Panc1 (cell line): ENCODE measurements at regions not wholly inside any gene's neighbourhood (a gene's known extent, or its start where the extent isn't known, plus 50 kb on each side); places are given as distances from the start of the nearest gene placed in this dataset.

ENCODE experiments used
- ATAC-seq: fragments of 200-7000 bp; cut with Tn5 transposase; 2 replicates; pipeline ENCODE4 v1.9.1; 2020; ENCODE audit warnings: mild to moderate bottlenecking, moderate library complexity
- BruUV-seq: library from RNA; stranded (reverse); fragments of 400-500 nt; replicated peaks from 2 replicates; lab custom pipeline; 2021; lab: Mats Ljungman, UMichigan
- CTCF ChIA-PET: fragments of 300-600 bp; sonication (Branson Sonifier 250); formaldehyde crosslinking; loops from one replicate; lab custom pipeline; 2022; ENCODE audit warnings: antibody characterized with exemption; lab: Charles Lee
- POLR2A ChIA-PET: fragments of 300-600 bp; sonication (Branson Sonifier 250); formaldehyde crosslinking; loops from one replicate; lab custom pipeline; 2022; ENCODE audit warnings: antibody characterized with exemption; lab: Charles Lee
- DNase-seq: peaks from one replicate; pipeline ENCODE4 v3.0.0-alpha.2; 2010; ENCODE audit warnings: low read depth, low spot score
- H3K27ac ChIP-seq: 2 replicates; pipeline ENCODE4 v1.5.1; 2011; ENCODE audit warnings: mild to moderate bottlenecking, low read length, inconsistent platforms
- H3K27me3 ChIP-seq: fragments of 200-500 bp; sonication (Bioruptor generic); 2 replicates; pipeline ENCODE4 v1.6.0; 2014; ENCODE audit warnings: low read length, inconsistent platforms; ENCODE audit not compliant: control insufficient read depth, insufficient read depth
- H3K36me3 ChIP-seq: fragments of 200-500 bp; sonication (Bioruptor generic); 2 replicates; pipeline ENCODE4 v1.5.1; 2014; ENCODE audit warnings: inconsistent platforms, mild to moderate bottlenecking, low read length, moderate library complexity; ENCODE audit not compliant: control insufficient read depth, insufficient read depth
- H3K4me1 ChIP-seq: 2 replicates; pipeline ENCODE4 v1.5.1; 2011; ENCODE audit warnings: inconsistent platforms, mild to moderate bottlenecking, low read length, moderate library complexity; ENCODE audit not compliant: control insufficient read depth, insufficient read depth
- H3K4me3 ChIP-seq, 2 experiments: 2 replicates each; pipeline ENCODE4 v1.5.1; 2011 to 2012; ENCODE audit warnings: low read depth in 2 of 2, low read length in 2 of 2, mild to moderate bottlenecking in 2 of 2, inconsistent platforms in 1 of 2, moderate library complexity in 1 of 2
- H3K9me3 ChIP-seq: fragments of 200-500 bp; sonication (Bioruptor generic); 2 replicates; pipeline ENCODE4 v1.5.1; 2014; ENCODE audit warnings: low read depth, mild to moderate bottlenecking, inconsistent platforms, low read length, moderate library complexity; ENCODE audit not compliant: control insufficient read depth, insufficient read depth
- POLR2AphosphoS5 ChIP-seq: IDR thresholded peaks from 2 replicates; pipeline ENCODE4 v1.6.1; 2012; ENCODE audit warnings: mild to moderate bottlenecking, low read depth, low read length, moderate library complexity
- SIN3A ChIP-seq: IDR thresholded peaks from 2 replicates; pipeline ENCODE4 v1.6.1; 2012; ENCODE audit warnings: low read depth, mild to moderate bottlenecking, low read length, moderate library complexity, borderline replicate concordance; ENCODE audit not compliant: insufficient read depth
- TCF7L2 ChIP-seq: IDR thresholded peaks from 2 replicates; pipeline ENCODE4 v1.6.1; 2011; ENCODE audit warnings: mild to moderate bottlenecking, low read depth, low read length, inconsistent platforms
- in situ Hi-C: cut with HindIII; loops from 2 replicates; pipeline ENCODE4 v1.10.0; 2016; ENCODE audit warnings: low sequenced_read_pairs, low pct_unique_long_range_greater_than_20kb
- intact Hi-C: fragments of 100-400 bp; cut with micrococcal nuclease; formaldehyde crosslinking; loops from one replicate; pipeline ENCODE4 v1.10.0; 2022; ENCODE audit not compliant: unreplicated experiment
- TF ChIP-seq, protein P1 (sequence below), 2 experiments: IDR thresholded peaks; 2 replicates each; pipeline ENCODE4 v1.6.1; 2011 to 2012; ENCODE audit warnings: low read depth in 2 of 2, control low read depth in 1 of 2, low read length in 1 of 2, mild to moderate bottlenecking in 1 of 2, moderate library complexity in 1 of 2; ENCODE audit not compliant: insufficient read depth in 1 of 2
- TF ChIP-seq, protein P2 (sequence below): fragments of 450-650 bp; IDR thresholded peaks from 2 replicates; pipeline ENCODE4 v1.5.1; 2017; ENCODE audit warnings: mild to moderate bottlenecking

DNA sequence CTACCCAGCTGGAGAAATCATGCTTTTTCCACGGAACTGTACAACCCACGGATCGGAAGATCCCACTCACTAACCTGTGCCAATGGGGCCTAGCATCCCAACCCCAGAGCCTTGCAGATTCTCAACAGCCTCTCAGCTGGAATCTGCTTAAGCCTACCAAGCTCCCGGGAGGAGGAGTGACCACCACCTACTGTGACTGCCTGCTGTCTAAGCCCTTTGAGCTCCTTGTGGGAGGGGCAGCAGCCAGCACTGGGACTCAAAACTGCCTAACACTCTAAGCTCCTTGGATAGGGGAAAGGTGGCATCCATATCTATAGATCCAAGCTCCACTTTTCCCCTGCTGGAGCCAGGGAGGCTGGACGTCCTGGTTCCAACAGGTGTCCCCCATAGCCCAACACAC, 254.4 kb upstream of the CNTNAP2 start:
- no TSS peak for BruUV-seq
- ChIA-PET POLR2A (no interaction called here), CTCF (no interaction called here)
- H3K27me3 ChIP-seq = no peaks in the 10 kb centered on the region
- no peak overlapping the region for H3K4me3 ChIP-seq
- no peaks in the 10 kb centered on the region for H3K9me3 ChIP-seq
- ATAC-seq = no peak
- H3K27ac ChIP-seq = no peak overlapping the region
- TF ChIP-seq, protein P1, sequence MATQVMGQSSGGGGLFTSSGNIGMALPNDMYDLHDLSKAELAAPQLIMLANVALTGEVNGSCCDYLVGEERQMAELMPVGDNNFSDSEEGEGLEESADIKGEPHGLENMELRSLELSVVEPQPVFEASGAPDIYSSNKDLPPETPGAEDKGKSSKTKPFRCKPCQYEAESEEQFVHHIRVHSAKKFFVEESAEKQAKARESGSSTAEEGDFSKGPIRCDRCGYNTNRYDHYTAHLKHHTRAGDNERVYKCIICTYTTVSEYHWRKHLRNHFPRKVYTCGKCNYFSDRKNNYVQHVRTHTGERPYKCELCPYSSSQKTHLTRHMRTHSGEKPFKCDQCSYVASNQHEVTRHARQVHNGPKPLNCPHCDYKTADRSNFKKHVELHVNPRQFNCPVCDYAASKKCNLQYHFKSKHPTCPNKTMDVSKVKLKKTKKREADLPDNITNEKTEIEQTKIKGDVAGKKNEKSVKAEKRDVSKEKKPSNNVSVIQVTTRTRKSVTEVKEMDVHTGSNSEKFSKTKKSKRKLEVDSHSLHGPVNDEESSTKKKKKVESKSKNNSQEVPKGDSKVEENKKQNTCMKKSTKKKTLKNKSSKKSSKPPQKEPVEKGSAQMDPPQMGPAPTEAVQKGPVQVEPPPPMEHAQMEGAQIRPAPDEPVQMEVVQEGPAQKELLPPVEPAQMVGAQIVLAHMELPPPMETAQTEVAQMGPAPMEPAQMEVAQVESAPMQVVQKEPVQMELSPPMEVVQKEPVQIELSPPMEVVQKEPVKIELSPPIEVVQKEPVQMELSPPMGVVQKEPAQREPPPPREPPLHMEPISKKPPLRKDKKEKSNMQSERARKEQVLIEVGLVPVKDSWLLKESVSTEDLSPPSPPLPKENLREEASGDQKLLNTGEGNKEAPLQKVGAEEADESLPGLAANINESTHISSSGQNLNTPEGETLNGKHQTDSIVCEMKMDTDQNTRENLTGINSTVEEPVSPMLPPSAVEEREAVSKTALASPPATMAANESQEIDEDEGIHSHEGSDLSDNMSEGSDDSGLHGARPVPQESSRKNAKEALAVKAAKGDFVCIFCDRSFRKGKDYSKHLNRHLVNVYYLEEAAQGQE (IDR thresholded peaks at IDR 0.05; ENCODE audit: insufficient read depth in 1 of 2, low read depth in 2 of 2, low read length in 1 of 2) = no peak
- TF ChIP-seq POLR2AphosphoS5 (no peak), TCF7L2 (no peak), SIN3A (no peak)
- TF ChIP-seq, protein P2, sequence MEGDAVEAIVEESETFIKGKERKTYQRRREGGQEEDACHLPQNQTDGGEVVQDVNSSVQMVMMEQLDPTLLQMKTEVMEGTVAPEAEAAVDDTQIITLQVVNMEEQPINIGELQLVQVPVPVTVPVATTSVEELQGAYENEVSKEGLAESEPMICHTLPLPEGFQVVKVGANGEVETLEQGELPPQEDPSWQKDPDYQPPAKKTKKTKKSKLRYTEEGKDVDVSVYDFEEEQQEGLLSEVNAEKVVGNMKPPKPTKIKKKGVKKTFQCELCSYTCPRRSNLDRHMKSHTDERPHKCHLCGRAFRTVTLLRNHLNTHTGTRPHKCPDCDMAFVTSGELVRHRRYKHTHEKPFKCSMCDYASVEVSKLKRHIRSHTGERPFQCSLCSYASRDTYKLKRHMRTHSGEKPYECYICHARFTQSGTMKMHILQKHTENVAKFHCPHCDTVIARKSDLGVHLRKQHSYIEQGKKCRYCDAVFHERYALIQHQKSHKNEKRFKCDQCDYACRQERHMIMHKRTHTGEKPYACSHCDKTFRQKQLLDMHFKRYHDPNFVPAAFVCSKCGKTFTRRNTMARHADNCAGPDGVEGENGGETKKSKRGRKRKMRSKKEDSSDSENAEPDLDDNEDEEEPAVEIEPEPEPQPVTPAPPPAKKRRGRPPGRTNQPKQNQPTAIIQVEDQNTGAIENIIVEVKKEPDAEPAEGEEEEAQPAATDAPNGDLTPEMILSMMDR = no peak
- intact Hi-C loops (no loop called here), in situ Hi-C loops (no loop called here)
- H3K4me1 ChIP-seq = no peaks in the 10 kb centered on the region
- no peak for DNase-seq
- no peaks in the 10 kb centered on the region for H3K36me3 ChIP-seq

DNA sequence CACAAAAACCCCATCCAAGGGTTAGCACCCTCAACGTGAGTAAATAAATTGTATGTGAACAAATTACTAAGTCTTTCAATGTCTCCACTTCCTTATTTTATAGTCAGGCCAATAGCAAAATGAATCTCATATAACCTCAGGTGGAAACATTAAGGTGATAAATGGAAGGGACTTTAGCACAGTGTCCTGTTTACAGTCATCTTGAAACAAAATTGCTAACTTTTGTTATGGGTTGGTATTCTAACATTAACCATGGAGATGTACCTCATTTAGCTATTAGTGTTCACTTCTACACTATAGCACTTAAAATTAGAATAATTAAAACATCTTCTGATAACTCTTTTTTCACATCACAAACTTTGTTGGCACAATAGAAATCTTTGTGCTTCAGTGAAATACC, 255.8 kb upstream of the CNTNAP2 start:
- no peak for ATAC-seq
- no peak overlapping the region for H3K27ac ChIP-seq
- no peaks in the 10 kb centered on the region for H3K27me3 ChIP-seq
- H3K9me3 ChIP-seq = no peaks in the 10 kb centered on the region
- H3K36me3 ChIP-seq = no peaks in the 10 kb centered on the region
- POLR2A ChIA-PET = no interaction called here
- no peak for DNase-seq
- no peak for TF ChIP-seq TCF7L2
- TF ChIP-seq, protein P1 (IDR thresholded peaks at IDR 0.05; ENCODE audit: insufficient read depth in 1 of 2, low read depth in 2 of 2, low read length in 1 of 2) = no peak
- TF ChIP-seq SIN3A = no peak
- TF ChIP-seq, protein P2 = no peak
- no peak for TF ChIP-seq POLR2AphosphoS5
- in situ Hi-C loops (no loop called here), intact Hi-C loops (no loop called here)
- no peaks in the 10 kb centered on the region for H3K4me1 ChIP-seq
- H3K4me3 ChIP-seq = no peak overlapping the region
- no TSS peak for BruUV-seq
- CTCF ChIA-PET = no interaction called here
